Activated CD4-positive, alpha-beta memory T cell treated with anti-CD3 and anti-CD28 coated beads for 36 hours (primary cell): ENCODE measurements at regions not wholly inside any gene's neighbourhood (a gene's known extent, or its start where the extent isn't known, plus 50 kb on each side); places are given as distances from the start of the nearest gene placed in this dataset. TPM values are rescaled to one million over a fixed set of nuclear protein-coding genes. Genes with fewer than 3 reads are reported as not detected.
"Not testable (repeated sequence)": the region's sequence is repeated elsewhere in the genome, so short reads cannot be mapped to it uniquely, and the experiment has no call there.

Experiments used
- CTCF ChIA-PET: fragments of 350-600 bp; sonication (Branson Sonifier 250); formaldehyde crosslinking; loops from one replicate; lab custom pipeline; 2021; ENCODE audit warnings: antibody characterized with exemption, inconsistent platforms; lab: Charles Lee
- POLR2A ChIA-PET: fragments of 350-600 bp; sonication (Branson Sonifier 250); formaldehyde crosslinking; loops from one replicate; lab custom pipeline; 2021; ENCODE audit warnings: antibody characterized with exemption; lab: Charles Lee
- DNase-seq: peaks from one replicate; pipeline ENCODE4 v3.0.0-alpha.2; 2020
- H3K27ac Mint-ChIP-seq: one replicate; pipeline ENCODE4 v1.8.0; 2021; ENCODE audit warnings: mixed read lengths
- H3K27me3 Mint-ChIP-seq: one replicate; pipeline ENCODE4 v1.8.0; 2021; ENCODE audit warnings: mixed read lengths
- H3K36me3 Mint-ChIP-seq: one replicate; pipeline ENCODE4 v1.8.0; 2021; ENCODE audit warnings: mixed read lengths
- H3K4me1 Mint-ChIP-seq: one replicate; pipeline ENCODE4 v1.8.0; 2021; ENCODE audit warnings: low read depth, mixed read lengths
- H3K4me3 Mint-ChIP-seq: one replicate; pipeline ENCODE4 v1.8.0; 2021; ENCODE audit warnings: mild to moderate bottlenecking, mixed read lengths
- H3K9me3 Mint-ChIP-seq: one replicate; pipeline ENCODE4 v1.8.0; 2021; ENCODE audit warnings: mixed read lengths
- intact Hi-C: fragments of 100-400 bp; cut with micrococcal nuclease; formaldehyde crosslinking; loops from one replicate; pipeline ENCODE4 v1.15.1; 2023
- microRNA-seq: library from miRNA; unstranded; fragments of <30 nt; microRNA quantifications from one replicate; pipeline ENCODE4 v1.2.0, GENCODE V29; 2022; ENCODE audit warnings: borderline number of aligned reads, borderline microRNAs expressed, borderline replicate concordance

DNA sequence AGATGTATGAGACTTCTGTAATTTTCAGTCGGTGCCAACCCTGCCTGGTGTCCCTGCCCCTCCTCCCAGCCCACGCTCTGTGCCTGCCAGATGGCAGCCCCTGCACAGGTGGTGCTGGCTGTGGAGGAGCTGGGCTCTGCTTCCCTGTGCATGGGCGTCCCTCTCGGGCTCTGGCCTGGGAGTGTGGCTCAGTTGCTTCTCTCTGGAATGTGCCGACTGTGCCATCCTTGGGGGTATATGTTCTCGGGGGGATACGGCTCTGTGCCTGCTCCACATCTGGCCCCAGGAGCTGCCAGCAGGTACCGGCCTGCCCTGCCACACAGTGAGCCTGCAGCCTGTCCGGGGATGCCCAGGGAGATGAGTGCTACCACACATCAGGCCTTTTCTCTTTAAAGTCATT is 147.2 kb upstream of the POTEB2 start:
- intact Hi-C loops, result not testable (repeated sequence)

DNA sequence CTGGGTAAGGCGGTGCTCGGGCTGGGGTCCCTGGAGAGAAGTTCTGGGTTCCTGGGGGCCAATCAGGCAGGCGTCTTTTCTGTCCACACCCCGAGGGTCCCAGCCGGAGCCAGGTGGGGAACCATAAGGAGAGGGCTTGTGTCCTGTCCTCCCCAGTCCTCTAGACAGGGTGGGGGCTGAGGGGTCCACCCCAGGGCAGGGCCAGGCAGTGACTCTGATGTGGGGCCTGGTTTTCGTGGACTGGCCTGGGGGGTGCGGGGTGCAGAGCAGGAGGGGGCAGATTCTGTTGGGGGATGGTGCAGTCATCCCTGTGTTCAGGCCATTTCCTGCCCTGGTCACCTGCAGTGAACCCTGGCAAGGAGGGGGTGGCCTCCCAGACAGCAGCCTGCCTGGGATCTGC is 143.5 kb upstream of the POTEB2 start:
- POLR2A ChIA-PET, H3K4me3 Mint-ChIP-seq, CTCF ChIA-PET, H3K4me1 Mint-ChIP-seq, H3K27ac Mint-ChIP-seq, DNase-seq, intact Hi-C loops, H3K36me3 Mint-ChIP-seq, H3K9me3 Mint-ChIP-seq, H3K27me3 Mint-ChIP-seq: not testable (repeated sequence)

More for the DNA sequence above, 147.2 kb upstream of the POTEB2 start:
- H3K4me3 Mint-ChIP-seq, H3K27me3 Mint-ChIP-seq, POLR2A ChIA-PET, H3K27ac Mint-ChIP-seq, DNase-seq, H3K36me3 Mint-ChIP-seq, H3K9me3 Mint-ChIP-seq, H3K4me1 Mint-ChIP-seq, CTCF ChIA-PET: not testable (repeated sequence)

DNA sequence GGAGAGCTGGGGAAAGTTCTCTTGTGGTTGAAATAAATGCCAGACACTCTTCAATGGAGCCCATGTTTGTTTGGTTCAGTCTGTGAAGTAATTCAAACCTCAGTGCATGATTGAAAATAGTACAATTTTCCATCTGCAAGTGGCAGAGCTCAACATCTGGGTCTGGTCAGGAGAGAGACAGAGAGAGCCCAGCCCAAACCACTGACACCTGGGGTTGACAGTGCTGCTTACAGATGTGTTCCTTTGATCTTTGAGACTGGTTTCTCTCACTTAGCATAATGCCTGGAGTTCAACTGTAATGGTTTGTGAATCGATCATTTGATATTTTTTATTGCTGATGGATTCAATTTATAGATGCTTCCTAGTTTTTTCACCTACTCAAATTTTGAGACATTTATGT is 137.3 kb upstream of the POTEB2 start:
- H3K9me3 Mint-ChIP-seq, H3K36me3 Mint-ChIP-seq, intact Hi-C loops, H3K27ac Mint-ChIP-seq, H3K27me3 Mint-ChIP-seq, H3K4me1 Mint-ChIP-seq, CTCF ChIA-PET, POLR2A ChIA-PET, DNase-seq, H3K4me3 Mint-ChIP-seq: not testable (repeated sequence)

DNA sequence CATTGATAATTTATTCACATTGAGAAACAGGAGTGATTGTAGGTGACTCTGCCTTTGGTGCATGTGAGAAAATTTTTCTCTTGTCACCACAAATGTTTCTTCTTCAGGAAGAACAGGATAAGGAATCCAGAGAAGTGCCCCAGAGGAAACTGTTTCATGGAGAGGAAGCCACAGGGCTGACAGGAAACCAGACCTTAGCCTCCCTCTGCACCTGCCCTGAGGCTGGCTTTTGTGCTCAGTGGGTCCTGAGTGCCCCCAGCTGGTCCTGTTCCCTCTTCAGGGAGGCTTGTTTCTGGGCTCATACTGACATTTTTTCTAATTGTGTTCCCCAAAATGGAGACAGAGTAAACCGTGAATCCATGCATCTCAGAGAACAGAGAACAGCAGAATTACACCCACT is 135.8 kb upstream of the POTEB2 start:
- H3K27ac Mint-ChIP-seq, H3K36me3 Mint-ChIP-seq, H3K4me3 Mint-ChIP-seq, H3K9me3 Mint-ChIP-seq, intact Hi-C loops, DNase-seq, H3K27me3 Mint-ChIP-seq, CTCF ChIA-PET, POLR2A ChIA-PET, H3K4me1 Mint-ChIP-seq: not testable (repeated sequence)

DNA sequence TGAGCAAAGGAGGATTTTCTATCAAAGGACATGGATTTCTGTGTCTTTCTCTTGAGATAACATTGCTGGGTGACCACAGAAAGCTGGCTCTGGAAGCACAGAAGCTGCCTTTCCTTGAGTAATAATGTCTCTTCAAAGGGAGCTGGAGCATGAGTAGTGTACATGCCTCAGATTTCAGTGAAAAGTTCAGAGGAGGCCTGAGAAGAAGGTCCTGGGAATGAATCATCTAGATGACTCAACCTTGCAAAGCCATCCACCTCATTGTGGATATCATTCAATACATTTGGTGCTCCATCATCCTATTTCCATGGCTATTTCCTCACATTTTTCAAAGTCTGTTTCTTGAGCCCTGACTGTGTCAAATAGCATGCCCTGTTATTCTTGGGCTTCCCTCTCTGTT is 125.6 kb upstream of the POTEB2 start:
- intact Hi-C loops, H3K9me3 Mint-ChIP-seq, H3K27ac Mint-ChIP-seq, H3K36me3 Mint-ChIP-seq, H3K4me3 Mint-ChIP-seq, DNase-seq, H3K27me3 Mint-ChIP-seq, CTCF ChIA-PET, H3K4me1 Mint-ChIP-seq, POLR2A ChIA-PET: not testable (repeated sequence)

DNA sequence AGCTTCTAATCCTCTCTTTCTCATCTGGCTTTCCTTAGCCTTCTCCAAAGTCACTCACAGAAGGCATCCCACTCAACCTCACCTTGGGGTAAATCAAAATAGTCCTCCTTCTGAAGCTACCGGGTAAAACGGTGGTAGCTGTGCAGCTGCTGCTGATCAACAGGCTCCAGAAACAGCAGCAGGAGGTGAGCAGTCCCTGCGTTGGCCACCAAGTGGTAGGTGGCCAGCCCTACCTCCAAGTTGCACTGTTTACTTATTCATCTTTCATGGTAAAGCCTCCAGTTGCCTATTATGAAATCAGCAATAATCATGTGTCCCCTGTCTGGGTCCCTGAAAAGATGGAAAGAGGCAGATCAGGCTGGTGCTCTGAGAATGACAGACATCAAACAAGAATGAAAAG is 125.1 kb upstream of the POTEB2 start:
- H3K9me3 Mint-ChIP-seq, H3K4me1 Mint-ChIP-seq, intact Hi-C loops, DNase-seq, H3K4me3 Mint-ChIP-seq, POLR2A ChIA-PET, H3K36me3 Mint-ChIP-seq, CTCF ChIA-PET, H3K27me3 Mint-ChIP-seq, H3K27ac Mint-ChIP-seq: not testable (repeated sequence)

DNA sequence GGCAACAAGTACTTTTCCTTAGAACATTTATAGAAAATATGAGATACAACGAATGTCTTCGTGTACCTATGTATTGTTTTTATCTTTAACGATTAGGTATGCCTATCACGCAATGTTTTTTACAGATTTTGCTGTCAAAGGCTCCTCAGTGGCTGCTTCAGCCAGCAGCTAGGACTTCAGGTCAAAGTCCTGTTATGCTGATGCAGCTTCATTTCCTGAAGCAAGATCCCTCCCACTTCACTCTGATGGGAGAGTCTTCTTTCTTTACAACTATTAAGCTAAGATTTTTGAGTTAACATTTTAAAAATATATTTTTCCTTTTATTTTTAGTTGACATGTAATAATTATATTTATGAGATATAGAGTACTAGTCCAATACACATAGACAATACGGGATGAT is 120.7 kb upstream of the POTEB2 start:
- not testable (repeated sequence) for H3K27me3 Mint-ChIP-seq

DNA sequence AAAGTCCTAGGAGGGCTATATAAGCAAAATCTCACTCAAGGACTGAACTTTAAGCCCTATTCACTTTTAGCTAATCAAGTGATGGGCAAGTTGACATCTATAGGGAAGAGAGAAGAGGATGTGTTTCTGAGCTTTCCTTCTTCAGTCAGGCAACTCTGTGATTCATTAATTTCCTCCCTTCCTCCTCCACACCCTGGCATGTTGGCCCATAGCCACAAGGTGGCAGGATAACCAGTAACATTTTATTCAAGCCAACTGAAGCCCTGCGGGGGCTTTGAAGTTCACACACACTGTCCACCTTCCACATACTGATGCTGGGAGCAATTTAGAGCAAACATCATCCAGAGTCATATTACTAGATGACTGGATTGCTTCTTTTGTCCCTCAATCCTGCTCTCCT is 111.9 kb upstream of the POTEB2 start:
- H3K36me3 Mint-ChIP-seq, POLR2A ChIA-PET, H3K4me3 Mint-ChIP-seq, CTCF ChIA-PET, intact Hi-C loops, H3K4me1 Mint-ChIP-seq, H3K27ac Mint-ChIP-seq, H3K9me3 Mint-ChIP-seq, DNase-seq, H3K27me3 Mint-ChIP-seq: not testable (repeated sequence)

More for the DNA sequence above, 120.7 kb upstream of the POTEB2 start:
- CTCF ChIA-PET, H3K4me3 Mint-ChIP-seq, H3K4me1 Mint-ChIP-seq, H3K9me3 Mint-ChIP-seq, DNase-seq, intact Hi-C loops, H3K36me3 Mint-ChIP-seq, H3K27ac Mint-ChIP-seq, POLR2A ChIA-PET: not testable (repeated sequence)

DNA sequence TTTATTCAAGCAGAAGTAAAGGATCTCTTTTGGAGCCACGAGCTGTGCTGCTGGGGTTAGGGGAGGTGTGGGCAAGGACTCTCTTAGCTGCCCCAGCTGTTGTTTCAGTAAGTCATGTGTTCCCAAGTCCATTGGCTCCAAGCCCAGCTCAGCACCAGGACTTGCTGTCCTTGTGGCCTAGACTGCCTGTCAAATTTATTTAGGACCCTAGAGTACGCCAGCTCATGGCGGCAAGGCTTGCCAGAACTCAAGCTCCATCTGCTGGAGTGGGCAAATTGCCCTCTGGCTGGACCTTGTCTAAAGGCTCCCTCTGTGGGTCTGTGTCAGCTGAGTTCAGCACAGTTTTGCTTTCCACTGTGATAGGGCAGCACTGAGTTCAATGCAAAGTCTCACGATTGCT is 106.6 kb upstream of the POTEB2 start:
- H3K4me3 Mint-ChIP-seq, H3K9me3 Mint-ChIP-seq, H3K27ac Mint-ChIP-seq, H3K27me3 Mint-ChIP-seq, intact Hi-C loops, CTCF ChIA-PET, H3K36me3 Mint-ChIP-seq, DNase-seq, H3K4me1 Mint-ChIP-seq, POLR2A ChIA-PET: not testable (repeated sequence)

DNA sequence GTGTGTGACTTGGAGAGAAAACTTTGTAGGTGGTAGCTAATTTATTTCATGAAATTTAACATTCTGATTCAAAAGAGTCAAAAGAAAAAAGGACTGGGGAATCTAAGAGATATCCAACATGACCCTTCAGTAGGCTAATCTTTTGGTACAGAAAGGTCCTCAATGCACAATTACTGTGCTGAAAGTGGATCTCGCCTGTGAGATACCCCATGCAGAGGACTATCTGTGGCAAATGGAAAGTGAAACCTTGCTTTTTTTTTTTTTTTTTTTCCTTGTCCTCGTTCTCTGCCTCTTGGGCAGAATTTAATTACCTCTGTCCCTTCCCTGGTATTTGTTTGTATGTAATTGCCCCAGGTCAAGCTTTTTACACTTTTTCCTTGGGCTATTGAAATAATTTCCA is 93.2 kb upstream of the POTEB2 start:
- H3K36me3 Mint-ChIP-seq, POLR2A ChIA-PET, H3K27me3 Mint-ChIP-seq, H3K9me3 Mint-ChIP-seq, DNase-seq, CTCF ChIA-PET, H3K4me3 Mint-ChIP-seq, H3K27ac Mint-ChIP-seq, H3K4me1 Mint-ChIP-seq, intact Hi-C loops: not testable (repeated sequence)

DNA sequence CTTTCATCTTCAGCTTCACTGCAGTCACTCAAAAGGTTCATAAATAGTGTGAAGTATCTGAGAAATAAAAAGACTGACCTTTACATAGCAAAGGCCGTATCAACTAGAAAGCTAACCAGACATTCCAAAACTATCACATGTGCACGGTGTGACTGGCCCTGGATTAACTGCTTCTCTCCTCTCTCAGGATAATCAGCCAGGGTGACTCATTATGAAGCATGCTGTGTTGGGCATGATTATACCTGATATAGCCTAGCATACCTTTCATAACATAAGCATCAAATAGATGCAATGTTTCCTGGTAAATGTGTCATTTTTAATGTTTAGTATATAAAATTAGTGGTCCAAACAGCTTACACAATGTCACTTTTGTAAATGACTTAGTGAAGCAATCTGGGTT is 63.2 kb upstream of the POTEB2 start:
- POLR2A ChIA-PET, H3K9me3 Mint-ChIP-seq, H3K4me3 Mint-ChIP-seq, intact Hi-C loops, H3K27me3 Mint-ChIP-seq, H3K27ac Mint-ChIP-seq, H3K4me1 Mint-ChIP-seq, H3K36me3 Mint-ChIP-seq, DNase-seq, CTCF ChIA-PET: not testable (repeated sequence)

Small RNA genes lying in the stretch of these regions (microRNA-seq; reads per million reads assigned to microRNA genes)
- gene MIR5701-1, result not detected
